Neural cell (in vitro differentiated cells): ENCODE measurements at regions not wholly inside any gene's neighbourhood (a gene's known extent, or its start where the extent isn't known, plus 50 kb on each side); places are given as distances from the start of the nearest gene placed in this dataset.

ENCODE experiments used
- H2AFZ ChIP-seq: fragments of 200-600, 300-800 bp; sonication (generic), shearing (Covaris generic); 2 replicates; pipeline ENCODE4 v1.6.0; 2014; ENCODE audit warnings: low read depth, mild to moderate bottlenecking, antibody characterized with exemption, low read length, moderate library complexity
- H3F3A ChIP-seq: fragments of 200-600 bp; shearing (Covaris generic); 2 replicates; pipeline ENCODE4 v1.6.1; 2016; ENCODE audit warnings: mild to moderate bottlenecking, moderate library complexity, mixed read lengths, antibody characterized with exemption, low read length; ENCODE audit not compliant: insufficient read depth, poor library complexity, severe bottlenecking
- H3K27ac ChIP-seq: fragments of 200-600, 300-800 bp; sonication (generic), shearing (Covaris generic); 2 replicates; pipeline ENCODE4 v1.5.1; 2014; ENCODE audit warnings: mild to moderate bottlenecking, low read length, moderate library complexity
- H3K27me3 ChIP-seq: fragments of 300-800, 200-600 bp; sonication (generic), shearing (Covaris generic); 2 replicates; pipeline ENCODE4 v1.6.0; 2014; ENCODE audit warnings: mild to moderate bottlenecking, low read depth, low read length, moderate library complexity; ENCODE audit not compliant: insufficient read depth
- H3K36me3 ChIP-seq: fragments of 300-800, 200-600 bp; sonication (generic), shearing (Covaris generic); 2 replicates; pipeline ENCODE4 v1.5.1; 2014; ENCODE audit warnings: mild to moderate bottlenecking, antibody characterized with exemption, low read length, moderate library complexity; ENCODE audit not compliant: insufficient read depth
- H3K4me2 ChIP-seq: fragments of 300-800, 200-600 bp; sonication (generic), shearing (Covaris generic); 2 replicates; pipeline ENCODE4 v1.6.0; 2014; ENCODE audit warnings: mild to moderate bottlenecking, low read length
- H3K4me3 ChIP-seq: fragments of 300-800, 200-600 bp; sonication (generic), shearing (Covaris generic); 2 replicates; pipeline ENCODE4 v1.5.1; 2014; ENCODE audit warnings: mild to moderate bottlenecking, low read length, moderate library complexity
- H3K79me2 ChIP-seq: fragments of 200-600 bp; shearing (Covaris generic); replicated peaks from 2 replicates; pipeline ENCODE4 v1.6.0; 2014; ENCODE audit warnings: mild to moderate bottlenecking, low read length, moderate library complexity; ENCODE audit not compliant: insufficient read depth
- H3K9ac ChIP-seq: fragments of 300-800, 200-600 bp; sonication (generic), shearing (Covaris generic); 2 replicates; pipeline ENCODE4 v1.6.1; 2016; ENCODE audit warnings: mild to moderate bottlenecking, low read length, mixed read lengths
- H3K9me2 ChIP-seq: fragments of 200-600 bp; shearing (Covaris generic); 2 replicates; pipeline ENCODE4 v1.6.1; 2016; ENCODE audit warnings: mild to moderate bottlenecking, low read length, mixed read lengths; ENCODE audit not compliant: insufficient read depth
- H3K9me3 ChIP-seq: fragments of 200-600, 300-800 bp; sonication (generic), shearing (Covaris generic); 2 replicates; pipeline ENCODE4 v1.6.1; 2016; ENCODE audit warnings: mild to moderate bottlenecking, mixed run types, low read length, moderate library complexity, mixed read lengths
- H4K20me1 ChIP-seq: fragments of 200-600 bp; shearing (Covaris generic); 2 replicates; pipeline ENCODE4 v1.6.1; 2016; ENCODE audit warnings: mild to moderate bottlenecking, mixed run types; ENCODE audit not compliant: insufficient read depth
- EP300 ChIP-seq: fragments of 450-650 bp; conservative IDR thresholded peaks from 2 replicates; pipeline ENCODE4 v1.6.1; 2014; ENCODE audit warnings: antibody characterized with exemption, mild to moderate bottlenecking, moderate library complexity; ENCODE audit not compliant: poor library complexity, severe bottlenecking
- EZH2 ChIP-seq: fragments of 200-600, 300-800 bp; shearing (Covaris generic), sonication (generic); IDR thresholded peaks from 2 replicates; pipeline ENCODE4 v1.6.1; 2014; ENCODE audit warnings: antibody characterized with exemption, low read length, borderline replicate concordance, mild to moderate bottlenecking; ENCODE audit not compliant: insufficient read depth, poor library complexity, severe bottlenecking
- MXI1 ChIP-seq: fragments of 450-650 bp; conservative IDR thresholded peaks from 2 replicates; pipeline ENCODE4 v1.6.1; 2014; ENCODE audit warnings: antibody characterized with exemption, mild to moderate bottlenecking; ENCODE audit not compliant: poor library complexity, severe bottlenecking
- POLR2AphosphoS5 ChIP-seq: IDR thresholded peaks from 2 replicates; pipeline ENCODE4 v1.6.1; 2012
- RAD21 ChIP-seq: fragments of 450-650 bp; conservative IDR thresholded peaks from 2 replicates; pipeline ENCODE4 v1.6.1; 2014; ENCODE audit warnings: antibody characterized with exemption, mild to moderate bottlenecking, moderate library complexity
- SMC3 ChIP-seq: fragments of 450-650 bp; conservative IDR thresholded peaks from 2 replicates; pipeline ENCODE4 v1.6.1; 2014; ENCODE audit warnings: antibody characterized with exemption, mild to moderate bottlenecking, moderate library complexity; ENCODE audit not compliant: poor library complexity
- TAF1 ChIP-seq: IDR thresholded peaks from 2 replicates; pipeline ENCODE4 v1.6.1; 2012; ENCODE audit warnings: low read depth
- TF ChIP-seq, protein P1 (sequence below): IDR thresholded peaks from 2 replicates; pipeline ENCODE4 v1.6.1; 2012; ENCODE audit warnings: borderline replicate concordance
- TF ChIP-seq, protein P2 (sequence below): fragments of 450-650 bp; IDR thresholded peaks from 2 replicates; pipeline ENCODE4 v1.5.1; 2014; ENCODE audit warnings: antibody characterized with exemption, mild to moderate bottlenecking, moderate library complexity; ENCODE audit not compliant: poor library complexity, severe bottlenecking

GRCh38 chr5:30991462-30991861 lies 202.0 kb upstream of the CDH6 start:
- H3K9me2 ChIP-seq = no peaks in the 10 kb centered on the region
- no peaks in the 10 kb centered on the region for H3F3A ChIP-seq
- no peak overlapping the region for H3K4me3 ChIP-seq
- no peak for TF ChIP-seq RAD21
- TF ChIP-seq, protein P1, sequence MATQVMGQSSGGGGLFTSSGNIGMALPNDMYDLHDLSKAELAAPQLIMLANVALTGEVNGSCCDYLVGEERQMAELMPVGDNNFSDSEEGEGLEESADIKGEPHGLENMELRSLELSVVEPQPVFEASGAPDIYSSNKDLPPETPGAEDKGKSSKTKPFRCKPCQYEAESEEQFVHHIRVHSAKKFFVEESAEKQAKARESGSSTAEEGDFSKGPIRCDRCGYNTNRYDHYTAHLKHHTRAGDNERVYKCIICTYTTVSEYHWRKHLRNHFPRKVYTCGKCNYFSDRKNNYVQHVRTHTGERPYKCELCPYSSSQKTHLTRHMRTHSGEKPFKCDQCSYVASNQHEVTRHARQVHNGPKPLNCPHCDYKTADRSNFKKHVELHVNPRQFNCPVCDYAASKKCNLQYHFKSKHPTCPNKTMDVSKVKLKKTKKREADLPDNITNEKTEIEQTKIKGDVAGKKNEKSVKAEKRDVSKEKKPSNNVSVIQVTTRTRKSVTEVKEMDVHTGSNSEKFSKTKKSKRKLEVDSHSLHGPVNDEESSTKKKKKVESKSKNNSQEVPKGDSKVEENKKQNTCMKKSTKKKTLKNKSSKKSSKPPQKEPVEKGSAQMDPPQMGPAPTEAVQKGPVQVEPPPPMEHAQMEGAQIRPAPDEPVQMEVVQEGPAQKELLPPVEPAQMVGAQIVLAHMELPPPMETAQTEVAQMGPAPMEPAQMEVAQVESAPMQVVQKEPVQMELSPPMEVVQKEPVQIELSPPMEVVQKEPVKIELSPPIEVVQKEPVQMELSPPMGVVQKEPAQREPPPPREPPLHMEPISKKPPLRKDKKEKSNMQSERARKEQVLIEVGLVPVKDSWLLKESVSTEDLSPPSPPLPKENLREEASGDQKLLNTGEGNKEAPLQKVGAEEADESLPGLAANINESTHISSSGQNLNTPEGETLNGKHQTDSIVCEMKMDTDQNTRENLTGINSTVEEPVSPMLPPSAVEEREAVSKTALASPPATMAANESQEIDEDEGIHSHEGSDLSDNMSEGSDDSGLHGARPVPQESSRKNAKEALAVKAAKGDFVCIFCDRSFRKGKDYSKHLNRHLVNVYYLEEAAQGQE = no peak
- TF ChIP-seq TAF1 = no peak
- TF ChIP-seq MXI1 = no peak
- no peak for TF ChIP-seq POLR2AphosphoS5
- TF ChIP-seq, protein P2, sequence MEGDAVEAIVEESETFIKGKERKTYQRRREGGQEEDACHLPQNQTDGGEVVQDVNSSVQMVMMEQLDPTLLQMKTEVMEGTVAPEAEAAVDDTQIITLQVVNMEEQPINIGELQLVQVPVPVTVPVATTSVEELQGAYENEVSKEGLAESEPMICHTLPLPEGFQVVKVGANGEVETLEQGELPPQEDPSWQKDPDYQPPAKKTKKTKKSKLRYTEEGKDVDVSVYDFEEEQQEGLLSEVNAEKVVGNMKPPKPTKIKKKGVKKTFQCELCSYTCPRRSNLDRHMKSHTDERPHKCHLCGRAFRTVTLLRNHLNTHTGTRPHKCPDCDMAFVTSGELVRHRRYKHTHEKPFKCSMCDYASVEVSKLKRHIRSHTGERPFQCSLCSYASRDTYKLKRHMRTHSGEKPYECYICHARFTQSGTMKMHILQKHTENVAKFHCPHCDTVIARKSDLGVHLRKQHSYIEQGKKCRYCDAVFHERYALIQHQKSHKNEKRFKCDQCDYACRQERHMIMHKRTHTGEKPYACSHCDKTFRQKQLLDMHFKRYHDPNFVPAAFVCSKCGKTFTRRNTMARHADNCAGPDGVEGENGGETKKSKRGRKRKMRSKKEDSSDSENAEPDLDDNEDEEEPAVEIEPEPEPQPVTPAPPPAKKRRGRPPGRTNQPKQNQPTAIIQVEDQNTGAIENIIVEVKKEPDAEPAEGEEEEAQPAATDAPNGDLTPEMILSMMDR = no peak
- no peak for TF ChIP-seq SMC3
- no peak for TF ChIP-seq EP300
- no peak for TF ChIP-seq EZH2
- H3K79me2 ChIP-seq = no peaks in the 10 kb centered on the region
- H4K20me1 ChIP-seq = no peaks in the 10 kb centered on the region
- no peak overlapping the region for H3K27ac ChIP-seq
- no peak overlapping the region for H3K4me2 ChIP-seq
- H3K9me3 ChIP-seq = no peaks in the 10 kb centered on the region
- H3K9ac ChIP-seq = no peak overlapping the region
- no peaks in the 10 kb centered on the region for H3K27me3 ChIP-seq
- H3K36me3 ChIP-seq = no peaks in the 10 kb centered on the region
- H2AFZ ChIP-seq = no peak overlapping the region

GRCh38 chr5:30981576-30981975 lies 211.9 kb upstream of the CDH6 start:
- no peaks in the 10 kb centered on the region for H3K9me3 ChIP-seq
- no peaks in the 10 kb centered on the region for H4K20me1 ChIP-seq

More at GRCh38 chr5:30981576-30981975, 211.9 kb upstream of the CDH6 start:
- Histone ChIP-seq H3K9me2 (no peaks in the 10 kb centered on the region), H3K79me2 (no peaks in the 10 kb centered on the region), H3K4me2 (no peak overlapping the region), H3K27me3 (no peaks in the 10 kb centered on the region), H3K36me3 (no peaks in the 10 kb centered on the region), H3F3A (no peaks in the 10 kb centered on the region), H3K4me3 (no peak overlapping the region), H2AFZ (no peak overlapping the region), H3K9ac (no peak overlapping the region), H3K27ac (no peak overlapping the region)
- TF ChIP-seq POLR2AphosphoS5 (no peak), RAD21 (no peak), MXI1 (no peak), SMC3 (no peak), EP300 (no peak), EZH2 (no peak), TAF1 (no peak)
- TF ChIP-seq, protein P2 = no peak
- TF ChIP-seq, protein P1 = no peak
